ENCODE measurements at regions not wholly inside any gene's neighbourhood (a gene's known extent, or its start where the extent isn't known, plus 50 kb on each side); places are given as distances from the start of the nearest gene placed in this dataset.

GRCh38 chr1:29743264-29743663, 506.9 kb downstream of the PTPRU start:
- TF ChIP-seq NONO (IDR thresholded peaks at IDR 0.05) (no peak), NONO (CRISPR knock-in tag; conservative IDR thresholded peaks at IDR 0.05) (no peak), TFAP4 (IDR thresholded peaks at IDR 0.05; ENCODE audit: borderline replicate concordance, low read depth) (no peak), NFYC (CRISPR knock-in tag; IDR thresholded peaks at IDR 0.05) (no peak), REST (IDR thresholded peaks at IDR 0.05; ENCODE audit: borderline replicate concordance in 1 of 2, low read depth in 1 of 2, low read length in 2 of 2) (no peak), CTCF (CRISPR knock-in tag; IDR thresholded peaks at IDR 0.05) (no peak), ZSCAN5A (CRISPR knock-in tag; IDR thresholded peaks at IDR 0.05; ENCODE audit: borderline replicate concordance) (no peak), EP300 (IDR thresholded peaks at IDR 0.05; ENCODE audit: low read depth in 2 of 2, low read length in 2 of 2) (no peak), EP300 (CRISPR knock-in tag; IDR thresholded peaks at IDR 0.05; ENCODE audit: borderline replicate concordance) (no peak)
